UCSD-AML1 (cell line): ENCODE measurements at regions not wholly inside any gene's neighbourhood (a gene's known extent, or its start where the extent isn't known, plus 50 kb on each side); places are given as distances from the start of the nearest gene placed in this dataset.
"Not testable (repeated sequence)": the region's sequence is repeated elsewhere in the genome, so short reads cannot be mapped to it uniquely, and the experiment has no call there.

ENCODE experiments used
- DNase-seq: peaks from one replicate; lab custom pipeline; 2025; ENCODE audit not compliant: unreplicated experiment; lab: John Stamatoyannopoulos, UW

DNA sequence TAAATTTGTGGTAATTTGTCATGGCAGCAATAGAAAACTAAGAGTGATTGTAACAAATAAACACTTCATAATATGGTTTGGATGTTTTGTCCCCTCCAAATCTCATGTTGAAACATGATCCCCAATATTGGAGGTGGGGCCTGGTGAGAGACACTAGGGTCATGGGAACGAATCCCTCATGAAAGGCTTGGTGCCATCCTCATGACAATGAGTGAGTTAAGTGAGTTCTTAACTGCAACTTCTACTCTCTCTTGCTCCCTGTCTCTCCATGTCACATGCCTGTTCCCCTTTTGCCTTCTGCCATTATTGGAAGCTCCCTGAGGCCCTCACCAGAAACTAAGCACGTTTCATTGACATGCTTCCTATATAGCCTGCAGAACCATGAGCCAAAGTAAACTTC lies 1233.2 kb downstream of the OLFM4 start:
- no peak for DNase-seq

GRCh38 chr13:54263868-54264267 lies 1235.3 kb downstream of the OLFM4 start:
- DNase-seq, result no peak

GRCh38 chr13:54267253-54267668 lies 1238.6 kb downstream of the OLFM4 start:
- DNase-seq, result not testable (repeated sequence)

GRCh38 chr13:54268013-54268695 lies 1239.5 kb downstream of the OLFM4 start:
- not testable (repeated sequence) for DNase-seq

DNA sequence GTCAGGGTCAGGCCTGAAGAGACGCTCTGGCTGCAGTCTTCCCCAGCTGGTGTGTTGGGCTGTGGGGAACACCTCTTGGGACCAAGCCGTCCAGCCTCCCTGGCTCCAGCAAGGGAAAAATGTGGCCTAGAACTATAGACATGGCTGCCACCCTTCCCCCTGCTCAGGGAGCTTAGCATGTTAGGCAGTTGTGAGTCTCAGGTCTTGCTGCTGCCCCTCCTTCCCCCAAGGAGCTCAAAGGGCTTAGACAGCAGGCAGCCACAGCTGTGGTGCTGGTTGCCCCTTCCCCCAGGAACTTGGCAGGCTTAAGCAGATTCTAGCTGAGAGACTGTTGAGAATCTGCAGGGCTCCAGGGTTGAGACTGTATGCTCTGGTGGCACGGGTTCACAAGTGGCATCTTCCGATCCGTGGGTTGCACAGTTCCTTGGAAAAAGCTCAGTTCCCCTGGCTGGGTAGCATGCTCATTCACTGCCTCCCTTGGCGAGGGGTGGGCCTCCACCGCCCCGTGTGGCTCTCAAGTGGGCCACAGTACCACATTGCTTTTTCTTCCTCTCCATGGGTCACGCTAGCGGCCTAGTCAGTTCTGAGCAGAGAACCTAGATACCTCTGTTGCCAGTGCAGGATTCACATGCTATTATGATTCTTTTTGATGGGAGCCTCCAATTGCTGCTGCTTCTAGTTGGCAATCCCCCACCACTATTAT lies 1258.6 kb downstream of the OLFM4 start:
- DNase-seq, result no peak

- no peak for DNase-seq
These were observed 1272.5 kb downstream of the OLFM4 start for GRCh38 chr13:54301085-54301484.

GRCh38 chr13:54305377-54305776 lies 1276.8 kb downstream of the OLFM4 start:
- no peak for DNase-seq

GRCh38 chr13:54312885-54313284 lies 1284.3 kb downstream of the OLFM4 start:
- DNase-seq, result peak; percentile 2

DNA sequence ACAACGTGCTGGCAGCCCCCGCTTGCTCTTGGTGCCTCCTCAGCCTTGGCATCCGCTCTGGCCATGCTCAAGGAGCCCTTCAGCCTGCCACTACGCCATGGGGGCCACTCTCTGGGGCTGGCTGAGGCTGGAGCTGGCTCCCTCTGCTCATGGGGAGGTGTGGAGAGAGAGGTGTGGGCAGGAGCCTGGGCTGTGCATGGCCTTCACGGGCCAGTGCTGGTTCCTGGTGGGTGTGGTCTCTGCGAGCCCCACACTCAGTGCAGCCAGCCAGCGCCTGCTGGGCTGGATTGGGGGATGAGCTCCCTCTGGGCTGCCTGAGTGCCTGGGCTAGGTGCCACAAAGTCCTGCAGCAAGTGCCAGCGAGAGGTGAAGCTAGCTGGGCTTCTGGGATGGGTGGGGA lies 1289.1 kb downstream of the OLFM4 start:
- DNase-seq, result no peak

DNA sequence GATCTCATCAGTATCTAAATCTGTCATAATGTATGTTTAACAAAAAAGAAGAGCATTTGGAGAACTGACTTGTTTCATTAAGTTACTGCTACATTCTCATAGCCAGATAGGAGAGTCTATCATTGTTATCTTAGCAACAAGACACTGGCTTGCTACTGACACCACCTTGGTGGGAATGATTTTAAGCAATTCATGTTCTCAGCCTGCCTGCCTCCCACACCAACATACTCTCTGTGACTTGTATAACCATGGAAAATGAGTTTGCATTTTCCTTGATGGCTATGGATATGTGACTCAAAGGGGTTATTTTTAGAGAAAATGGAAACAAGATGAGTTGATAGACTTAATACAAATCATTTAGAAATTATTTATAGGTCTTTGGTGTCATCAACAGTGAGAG lies 1308.9 kb downstream of the OLFM4 start:
- no peak for DNase-seq

- no peak for DNase-seq
These were observed 1318.9 kb downstream of the OLFM4 start for GRCh38 chr13:54347531-54347930.

GRCh38 chr13:54356209-54356608 lies 1327.6 kb downstream of the OLFM4 start:
- no peak for DNase-seq

DNA sequence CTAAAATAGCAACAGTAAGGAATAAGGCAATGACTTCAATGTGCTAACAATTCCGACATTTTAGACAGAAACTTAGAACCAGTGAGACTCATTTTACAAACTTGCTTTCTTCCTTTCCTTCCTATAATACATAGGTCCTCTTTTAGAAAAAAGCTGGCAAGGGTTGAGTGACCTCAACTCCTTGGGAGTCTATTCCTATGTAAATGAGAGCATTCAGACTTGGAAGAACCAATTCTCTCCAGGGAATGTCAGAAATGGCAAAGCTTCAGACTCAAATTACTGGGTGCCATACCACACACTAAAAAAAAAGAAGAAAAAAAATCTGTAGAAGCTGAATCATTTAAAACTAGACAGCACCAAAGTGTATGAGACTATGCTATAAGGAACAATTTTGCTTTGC lies 1328.2 kb downstream of the OLFM4 start:
- DNase-seq, result no peak

- DNase-seq, result no peak
These were observed 1328.8 kb downstream of the OLFM4 start for GRCh38 chr13:54357284-54357933.

GRCh38 chr13:54361460-54361859 lies 1332.8 kb downstream of the OLFM4 start:
- no peak for DNase-seq

DNA sequence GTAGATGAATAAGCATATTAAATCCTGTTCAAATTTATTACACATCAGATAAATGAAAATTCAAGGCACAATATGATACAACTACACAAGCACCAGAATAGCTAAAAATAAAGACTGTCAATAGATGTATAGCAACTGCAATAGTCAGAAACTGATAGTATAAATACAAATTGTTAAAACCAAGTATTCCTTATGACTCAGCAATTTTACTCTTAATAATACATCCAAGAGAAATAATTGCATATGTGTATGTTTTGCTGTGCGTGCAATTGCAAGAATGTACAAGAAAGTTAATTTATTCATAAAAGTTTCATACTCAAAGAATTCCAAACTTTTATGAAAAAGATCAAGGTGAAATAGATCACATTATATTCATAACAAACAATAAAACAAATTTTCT lies 1338.1 kb downstream of the OLFM4 start:
- no peak for DNase-seq

GRCh38 chr13:54367639-54368271 lies 1339.1 kb downstream of the OLFM4 start:
- no peak for DNase-seq

- DNase-seq, result no peak
These were observed 1339.8 kb downstream of the OLFM4 start for GRCh38 chr13:54368387-54368786.

GRCh38 chr13:54373211-54373610 lies 1344.6 kb downstream of the OLFM4 start:
- DNase-seq, result no peak

- DNase-seq, result no peak
These were observed 1350.8 kb downstream of the OLFM4 start for GRCh38 chr13:54379461-54379860.

DNA sequence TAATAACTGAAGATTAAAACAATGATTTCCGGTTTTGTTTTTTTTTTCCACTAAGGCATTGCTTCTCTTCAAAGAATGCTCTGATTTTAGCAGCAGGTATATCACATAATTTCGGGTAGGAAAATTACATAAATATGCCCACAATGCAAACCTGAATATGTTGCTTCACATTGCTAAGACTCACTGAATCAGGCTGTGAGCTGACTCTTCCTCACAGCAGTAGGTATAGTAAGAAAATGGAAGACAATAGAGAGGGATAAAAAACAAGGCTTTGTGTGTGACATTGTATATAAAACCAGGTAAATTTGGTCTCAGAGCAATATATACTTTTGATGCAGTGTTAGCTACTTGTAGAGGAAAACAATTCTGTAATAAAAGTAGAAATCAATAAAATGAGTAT lies 1355.0 kb downstream of the OLFM4 start:
- no peak for DNase-seq

- no peak for DNase-seq
These were observed 1359.0 kb downstream of the OLFM4 start for GRCh38 chr13:54387625-54388024.
